Caki2 (cell line): ENCODE measurements at regions not wholly inside any gene's neighbourhood (a gene's known extent, or its start where the extent isn't known, plus 50 kb on each side); places are given as distances from the start of the nearest gene placed in this dataset.
A peak's percentile ranks its signal among the peaks of the same experiment; 100 is the strongest.

Experiments used
- DNase-seq: peaks from one replicate; pipeline ENCODE4 v3.0.0-alpha.2; 2015; ENCODE audit warnings: low read depth
- in situ Hi-C: cut with HindIII; loops from 2 replicates; pipeline ENCODE4 v1.10.0; 2016; ENCODE audit warnings: low sequenced_read_pairs, low pct_unique_long_range_greater_than_20kb, mixed read lengths

GRCh38 chr6:124877468-124877867 lies 84.8 kb upstream of the RNF217 start:
- in situ Hi-C loops = no loop called here
- DNase-seq = no peak

GRCh38 chr6:124879110-124879991 lies 82.9 kb upstream of the RNF217 start:
- in situ Hi-C loops = no loop called here
- no peak for DNase-seq

DNA sequence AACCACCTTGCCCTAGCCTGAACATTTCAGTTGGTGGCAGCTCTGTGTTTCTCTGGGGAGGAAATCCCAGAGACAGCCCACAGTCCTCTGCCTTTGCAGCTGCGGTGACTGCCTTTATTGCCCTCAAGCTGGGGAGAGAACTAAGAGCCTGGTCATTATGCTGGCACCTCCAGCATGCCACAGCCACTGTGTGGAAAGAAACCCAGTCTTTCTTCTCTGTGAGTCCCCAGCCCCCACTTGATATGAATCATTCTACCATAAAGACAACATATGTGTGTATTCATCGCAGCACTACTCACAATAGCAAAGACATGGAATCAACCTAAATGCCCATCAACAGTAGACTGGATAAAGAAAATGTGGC lies 82.3 kb upstream of the RNF217 start:
- in situ Hi-C loops = no loop called here
- no peak for DNase-seq

GRCh38 chr6:124881898-124882578 lies 80.2 kb upstream of the RNF217 start:
- in situ Hi-C loops = no loop called here
- peak; percentile 13 for DNase-seq

- in situ Hi-C loops = no loop called here
- DNase-seq = peak; percentile 76
Measured at GRCh38 chr6:124882579-124883393, 79.5 kb upstream of the RNF217 start.

DNA sequence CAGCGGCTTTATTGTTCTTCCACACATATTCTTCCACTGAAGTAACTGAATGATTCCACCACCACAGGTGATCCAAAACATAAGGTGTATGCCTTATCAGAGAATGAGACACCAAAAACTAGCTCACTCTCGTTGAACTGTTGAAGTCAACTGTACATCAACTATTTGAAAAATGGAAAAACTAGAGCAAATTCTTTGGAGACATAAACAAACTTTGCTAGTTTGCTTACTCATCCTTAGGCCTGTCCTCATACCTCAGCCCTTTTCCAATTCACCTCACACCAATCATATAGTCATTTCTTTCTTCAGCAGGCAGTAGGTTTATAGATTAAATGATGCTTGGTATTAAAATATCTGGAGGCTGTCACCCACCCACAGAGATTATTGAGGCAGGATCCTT lies 77.1 kb upstream of the RNF217 start:
- DNase-seq = peak; percentile 19
- in situ Hi-C loops = no loop called here

DNA sequence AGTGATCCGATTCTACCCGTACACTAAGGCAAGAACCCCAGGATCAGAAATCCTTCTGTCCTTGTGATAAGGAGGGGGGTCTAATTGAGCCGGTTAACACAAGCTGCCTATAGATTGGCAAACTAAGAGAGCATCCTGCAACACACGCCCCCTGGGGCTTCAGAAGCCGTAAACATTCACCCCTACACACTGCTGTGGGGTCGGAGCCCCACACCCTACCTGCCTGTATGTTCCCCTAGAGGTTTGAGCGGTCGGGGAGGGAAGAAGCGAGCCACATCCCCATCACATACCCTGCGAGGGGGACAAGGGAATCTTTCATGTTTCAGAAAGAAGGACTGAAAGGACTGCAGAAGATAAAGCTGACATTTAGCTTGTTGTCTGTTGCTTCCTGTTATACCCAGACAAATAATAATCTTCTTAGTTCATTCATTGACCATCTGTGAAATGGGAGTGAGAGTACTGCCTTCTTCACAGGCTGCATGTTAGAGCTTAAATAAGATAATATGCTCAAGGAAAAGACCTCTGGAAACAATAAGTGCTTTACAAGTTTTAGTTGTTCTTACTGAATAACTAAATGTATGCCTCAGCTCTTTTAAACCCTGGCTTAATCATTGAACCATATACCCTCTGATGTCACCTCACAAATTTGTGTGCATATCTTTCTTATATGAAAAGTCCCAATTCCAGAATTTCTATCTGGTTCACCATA lies 74.2 kb upstream of the RNF217 start:
- in situ Hi-C loops = no loop called here
- DNase-seq = no peak

- peak; percentile 64 for DNase-seq
- in situ Hi-C loops = no loop called here
Measured at GRCh38 chr6:124888581-124889371, 73.5 kb upstream of the RNF217 start.

- in situ Hi-C loops = no loop called here
- DNase-seq = no peak
Measured at GRCh38 chr6:124901084-124901483, 61.2 kb upstream of the RNF217 start.

DNA sequence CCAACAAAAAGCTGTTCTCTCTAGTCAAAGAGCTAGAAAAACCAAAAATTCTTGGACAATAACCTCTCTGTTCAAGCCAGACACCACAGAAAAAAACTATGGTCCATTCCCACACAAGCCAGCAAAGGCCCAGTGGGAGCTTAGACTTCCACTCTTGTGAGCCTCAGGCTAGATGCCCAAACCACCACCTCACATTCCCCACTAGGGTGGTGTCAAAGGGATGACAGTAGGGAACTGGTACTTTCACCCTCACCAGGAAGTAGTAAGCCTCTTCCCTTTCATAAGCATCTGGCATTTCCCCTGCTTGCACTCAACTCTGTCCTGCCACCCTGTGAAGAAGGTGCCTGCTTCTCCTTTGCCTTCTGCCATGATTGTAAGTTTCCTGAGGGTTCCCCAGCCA lies 58.4 kb upstream of the RNF217 start:
- in situ Hi-C loops = no loop called here
- DNase-seq = no peak

GRCh38 chr6:124907596-124907995 lies 54.6 kb upstream of the RNF217 start:
- DNase-seq = no peak
- in situ Hi-C loops = no loop called here
